ENCODE measurements at regions not wholly inside any gene's neighbourhood (a gene's known extent, or its start where the extent isn't known, plus 50 kb on each side); places are given as distances from the start of the nearest gene placed in this dataset.

GRCh38 chr9:695252-695651, 146.2 kb upstream of the DMRT1 start:
- FAIRE-seq: no peak

DNA sequence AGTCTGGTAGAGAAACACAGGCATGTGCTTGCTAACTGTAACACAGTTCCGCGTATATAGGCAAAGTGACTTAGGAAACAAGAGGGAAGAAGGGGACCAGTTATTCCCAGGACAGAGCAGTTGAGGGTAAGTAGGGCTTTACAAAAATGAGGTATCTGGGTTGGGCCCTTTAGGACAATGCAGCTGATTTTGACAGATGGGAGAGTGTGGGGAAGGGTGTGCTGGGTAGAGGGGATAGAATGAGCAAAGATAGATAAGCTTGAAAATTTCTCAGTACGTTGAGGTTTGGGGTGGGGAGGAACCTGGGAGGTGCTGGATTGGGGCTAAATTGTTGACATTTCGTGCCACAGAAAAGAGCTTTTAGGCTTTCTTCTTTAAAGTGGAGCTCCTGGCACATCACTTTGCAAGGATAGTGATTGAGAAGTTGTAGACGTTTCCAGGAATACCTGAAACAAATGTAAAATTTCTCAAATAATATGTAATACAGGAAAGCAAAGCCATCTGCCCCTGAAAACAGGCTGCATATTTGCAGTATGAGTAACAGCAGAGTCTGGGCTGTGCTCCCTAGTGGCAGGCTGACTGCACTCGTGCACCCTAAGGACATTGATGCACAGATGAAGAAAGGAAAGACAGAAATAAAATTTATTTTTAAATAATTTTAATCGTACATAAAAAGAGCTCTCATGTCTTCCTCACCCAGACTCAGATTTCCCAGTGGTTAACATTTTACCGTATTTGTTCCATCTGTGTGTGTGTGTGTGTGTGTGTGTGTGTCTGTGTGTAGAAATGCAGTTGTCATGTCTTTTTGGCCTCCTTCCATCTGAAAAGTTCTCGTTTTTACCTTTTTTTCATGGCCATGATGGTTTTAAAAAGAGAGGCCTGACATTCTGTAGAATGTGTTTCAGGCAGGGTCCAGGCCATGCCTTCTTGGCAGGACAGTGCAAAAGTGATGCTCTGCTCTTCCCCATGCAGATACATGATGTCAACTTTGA, 144.9 kb upstream of the DMRT1 start:
- FAIRE-seq: no peak

- no peak for FAIRE-seq
Observed at GRCh38 chr9:698276-698675, 143.2 kb upstream of the DMRT1 start.

GRCh38 chr9:698954-699353, 142.5 kb upstream of the DMRT1 start:
- no peak for FAIRE-seq

- no peak for FAIRE-seq
Observed at GRCh38 chr9:699396-699795, 142.1 kb upstream of the DMRT1 start.

DNA sequence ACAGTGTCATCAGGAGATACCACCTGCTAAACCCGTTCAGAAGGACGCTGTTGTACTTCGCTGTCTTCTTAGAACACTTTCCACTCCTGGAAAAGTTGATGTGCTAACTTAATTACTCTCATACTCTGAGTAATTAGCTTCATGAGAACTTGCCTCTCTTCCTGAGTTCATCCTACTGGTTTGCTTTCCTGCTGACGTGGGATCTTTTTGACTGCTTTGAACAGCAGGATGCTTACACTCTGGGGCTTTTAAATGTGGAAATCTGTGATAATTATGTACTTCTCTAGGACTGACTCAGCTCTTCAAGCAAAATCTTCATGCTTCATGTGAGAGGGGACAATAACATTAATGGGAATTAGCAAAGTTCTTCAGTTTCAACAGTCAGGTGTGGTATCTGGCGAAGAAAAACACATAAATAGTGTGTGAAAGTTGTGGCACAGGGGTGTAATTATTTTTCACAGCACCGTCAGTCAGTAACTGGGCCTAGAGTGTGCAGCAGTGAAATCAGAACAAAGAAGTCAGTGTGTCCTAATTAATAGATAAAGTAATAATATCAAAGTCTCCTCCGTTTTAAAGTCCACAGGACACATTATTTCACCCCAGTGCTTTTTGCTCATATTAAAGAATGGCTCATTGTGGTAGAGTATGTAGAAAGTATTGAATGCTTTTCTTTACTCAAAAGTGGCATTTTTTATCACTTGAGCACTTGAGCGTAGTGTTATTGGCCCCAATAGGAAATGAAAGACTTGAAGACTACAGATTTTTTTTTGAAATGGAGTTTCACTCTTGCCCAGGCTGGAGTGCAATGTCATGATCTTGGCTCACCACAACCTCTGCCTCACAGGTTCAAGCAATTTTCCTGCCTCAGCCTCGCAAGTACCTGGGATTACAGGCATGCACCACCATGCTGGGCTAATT, 140.9 kb upstream of the DMRT1 start:
- no peak for FAIRE-seq

- FAIRE-seq: no peak
Observed at GRCh38 chr9:703392-703791, 138.1 kb upstream of the DMRT1 start.

- no peak for FAIRE-seq
Observed at GRCh38 chr9:706073-706472, 135.4 kb upstream of the DMRT1 start.

DNA sequence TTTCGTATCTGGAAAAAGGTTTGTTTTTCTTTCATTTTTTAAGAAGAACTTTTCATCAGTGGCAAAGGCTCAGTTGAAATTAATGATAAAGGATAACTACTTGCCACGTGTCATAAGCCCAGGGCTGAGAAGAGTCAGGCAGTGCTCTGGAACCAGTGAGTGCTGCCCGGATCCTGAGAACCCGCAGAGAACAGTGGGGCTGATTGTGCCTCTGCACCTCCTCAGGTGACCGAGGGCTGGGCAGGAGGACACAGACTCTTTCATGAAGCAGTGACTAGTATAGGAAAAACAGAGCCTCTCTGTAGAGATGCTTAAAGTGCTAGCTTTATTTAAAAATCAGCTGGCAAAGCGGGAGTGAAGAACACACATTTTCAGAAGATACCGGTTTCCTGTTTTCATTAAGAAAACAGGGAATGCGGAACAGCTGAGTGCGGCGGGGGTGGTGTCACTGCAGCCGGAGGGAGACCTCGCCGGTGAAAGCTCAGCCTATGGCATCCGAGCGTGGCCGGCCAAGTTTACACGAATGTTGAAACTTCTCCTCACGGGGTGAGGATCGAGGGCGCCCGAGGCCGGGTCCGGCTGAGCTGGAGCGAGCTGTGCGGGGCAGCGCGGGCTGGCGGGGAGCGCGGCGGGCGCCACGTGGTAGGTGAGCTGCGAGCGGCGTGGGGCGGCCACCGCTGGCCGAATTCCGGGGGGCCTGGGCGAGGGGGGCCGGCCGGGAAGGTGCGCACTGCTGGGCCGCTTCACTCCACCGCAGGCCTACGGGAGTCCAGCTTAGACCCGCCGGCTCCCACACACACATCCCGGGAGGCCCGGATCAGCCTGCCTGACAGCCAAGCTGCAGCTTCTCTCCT, 134.7 kb upstream of the DMRT1 start:
- FAIRE-seq: no peak

DNA sequence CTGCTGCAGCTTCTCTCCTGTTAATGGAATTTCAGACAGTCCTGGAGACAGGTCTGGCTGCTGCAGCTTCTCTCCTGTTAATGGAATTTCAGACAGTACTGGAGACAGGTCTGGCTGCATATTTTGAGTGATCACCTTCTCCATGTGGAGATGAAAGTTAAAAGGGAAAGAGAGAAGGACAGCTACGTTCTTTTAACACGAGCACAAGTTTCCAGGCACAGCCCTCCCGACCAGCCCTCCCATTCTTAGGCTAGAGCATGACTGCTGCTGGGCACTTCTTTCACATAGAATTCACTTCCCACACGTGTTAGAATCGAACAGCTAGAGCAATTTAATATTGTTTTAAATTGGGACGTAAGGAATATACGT, 133.3 kb upstream of the DMRT1 start:
- FAIRE-seq: no peak

GRCh38 chr9:708551-709432, 132.7 kb upstream of the DMRT1 start:
- no peak for FAIRE-seq

DNA sequence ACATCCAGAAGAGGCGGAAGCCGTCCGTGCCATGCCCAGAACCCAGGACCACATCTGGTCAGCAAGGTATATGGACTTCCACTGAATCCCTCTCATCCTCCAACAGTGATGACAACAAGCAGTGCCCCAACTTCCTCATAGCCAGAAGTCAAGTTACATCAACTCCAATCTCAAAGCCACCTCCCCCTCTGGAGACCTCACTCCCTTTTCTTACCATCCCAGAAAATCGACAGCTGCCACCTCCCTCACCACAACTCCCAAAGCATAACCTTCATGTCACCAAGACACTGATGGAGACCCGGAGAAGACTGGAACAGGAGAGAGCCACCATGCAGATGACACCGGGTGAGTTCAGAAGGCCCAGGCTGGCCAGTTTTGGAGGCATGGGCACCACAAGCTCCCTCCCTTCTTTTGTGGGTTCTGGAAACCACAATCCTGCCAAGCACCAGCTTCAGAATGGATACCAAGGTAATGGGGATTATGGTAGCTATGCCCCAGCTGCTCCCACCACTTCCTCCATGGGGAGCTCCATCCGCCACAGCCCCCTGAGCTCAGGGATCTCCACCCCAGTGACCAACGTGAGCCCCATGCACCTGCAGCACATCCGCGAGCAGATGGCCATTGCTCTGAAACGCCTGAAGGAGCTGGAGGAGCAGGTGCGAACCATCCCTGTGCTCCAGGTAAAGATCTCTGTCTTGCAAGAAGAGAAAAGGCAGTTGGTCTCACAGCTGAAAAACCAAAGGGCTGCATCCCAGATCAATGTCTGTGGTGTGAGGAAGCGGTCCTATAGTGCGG, 130.3 kb upstream of the DMRT1 start:
- FAIRE-seq: no peak

DNA sequence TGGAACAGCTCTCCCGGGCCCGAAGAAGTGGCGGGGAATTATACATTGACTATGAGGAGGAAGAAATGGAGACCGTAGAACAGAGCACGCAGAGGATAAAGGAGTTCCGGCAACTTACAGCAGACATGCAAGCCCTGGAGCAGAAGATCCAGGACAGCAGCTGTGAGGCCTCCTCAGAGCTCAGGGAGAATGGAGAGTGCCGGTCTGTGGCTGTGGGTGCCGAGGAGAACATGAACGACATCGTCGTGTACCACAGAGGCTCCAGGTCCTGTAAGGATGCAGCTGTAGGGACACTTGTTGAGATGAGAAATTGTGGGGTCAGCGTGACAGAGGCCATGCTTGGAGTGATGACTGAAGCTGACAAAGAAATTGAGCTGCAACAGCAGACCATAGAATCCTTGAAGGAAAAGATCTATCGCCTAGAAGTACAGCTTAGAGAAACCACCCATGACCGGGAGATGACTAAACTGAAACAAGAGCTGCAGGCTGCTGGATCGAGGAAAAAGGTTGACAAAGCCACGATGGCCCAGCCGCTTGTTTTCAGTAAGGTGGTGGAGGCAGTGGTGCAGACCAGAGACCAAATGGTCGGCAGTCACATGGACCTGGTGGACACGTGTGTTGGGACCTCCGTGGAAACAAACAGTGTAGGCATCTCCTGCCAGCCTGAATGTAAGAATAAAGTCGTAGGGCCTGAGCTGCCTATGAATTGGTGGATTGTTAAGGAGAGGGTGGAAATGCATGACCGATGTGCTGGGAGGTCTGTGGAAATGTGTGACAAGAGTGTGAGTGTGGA, 129.5 kb upstream of the DMRT1 start:
- no peak for FAIRE-seq

- no peak for FAIRE-seq
Observed at GRCh38 chr9:712643-713042, 128.9 kb upstream of the DMRT1 start.

DNA sequence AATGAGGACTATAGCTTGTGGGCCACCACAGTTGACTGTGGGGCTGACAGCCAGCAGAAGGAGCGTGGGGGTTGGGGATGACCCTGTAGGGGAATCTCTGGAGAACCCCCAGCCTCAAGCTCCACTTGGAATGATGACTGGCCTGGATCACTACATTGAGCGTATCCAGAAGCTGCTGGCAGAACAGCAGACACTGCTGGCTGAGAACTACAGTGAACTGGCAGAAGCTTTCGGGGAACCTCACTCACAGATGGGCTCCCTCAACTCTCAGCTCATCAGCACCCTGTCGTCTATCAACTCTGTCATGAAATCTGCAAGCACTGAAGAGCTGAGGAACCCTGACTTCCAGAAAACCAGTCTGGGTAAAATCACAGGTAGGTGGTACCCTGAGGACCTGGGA, 128.4 kb upstream of the DMRT1 start:
- no peak for FAIRE-seq

DNA sequence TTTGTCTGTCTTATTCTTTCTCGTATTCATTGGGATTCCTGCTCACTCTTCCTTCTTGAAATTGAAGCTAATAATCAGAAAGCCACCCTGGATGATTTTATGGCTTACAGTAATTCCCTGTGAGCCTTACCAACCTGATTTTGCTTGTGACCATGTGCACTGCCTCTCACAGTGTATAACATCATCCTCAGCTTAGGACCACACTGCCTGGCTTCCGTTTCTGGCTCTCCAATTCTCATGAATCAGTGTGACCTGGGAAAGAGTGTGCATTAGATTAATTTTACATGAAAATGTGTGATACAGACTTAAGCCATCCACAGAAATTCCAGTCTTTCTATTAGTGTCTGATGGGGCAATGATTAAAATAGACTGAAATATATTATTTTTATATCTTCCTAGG, 126.8 kb upstream of the DMRT1 start:
- no peak for FAIRE-seq

- no peak for FAIRE-seq
Observed at GRCh38 chr9:715300-715699, 126.2 kb upstream of the DMRT1 start.

DNA sequence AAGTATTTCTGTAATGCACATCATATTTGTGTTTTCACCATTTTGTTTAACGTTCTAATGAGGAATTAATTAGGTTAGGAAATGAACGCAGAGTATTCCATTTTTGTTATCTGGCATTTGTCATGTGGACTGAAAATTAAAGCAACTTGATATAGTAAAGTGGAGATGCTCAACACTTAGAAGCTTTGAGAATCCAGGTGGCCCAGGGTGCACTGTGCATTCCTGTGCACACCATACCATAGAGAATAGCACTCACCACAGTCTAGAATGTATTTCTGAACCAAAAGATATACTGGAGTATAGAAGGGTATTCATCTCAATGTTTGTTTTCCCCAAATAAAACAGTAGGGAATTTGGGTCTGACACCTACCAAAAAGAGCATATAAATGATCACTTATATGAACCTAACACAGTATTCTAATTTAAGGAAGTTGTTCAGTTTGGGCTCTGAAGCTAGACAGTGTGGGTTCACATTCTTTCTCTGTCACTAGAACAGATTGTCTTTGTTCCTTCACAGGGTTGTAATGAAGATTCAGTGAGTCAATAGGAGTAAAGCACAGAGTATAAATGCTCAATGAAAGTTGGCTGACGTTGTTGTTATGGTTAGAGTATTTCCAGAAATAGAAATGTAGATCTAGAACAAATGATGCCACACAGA, 125.6 kb upstream of the DMRT1 start:
- FAIRE-seq: no peak

- no peak for FAIRE-seq
Observed at GRCh38 chr9:717722-718121, 123.8 kb upstream of the DMRT1 start.

All from islet of Langerhans (tissue), 1 donor.